ENCODE measurements at regions not wholly inside any gene's neighbourhood (a gene's known extent, or its start where the extent isn't known, plus 50 kb on each side); places are given as distances from the start of the nearest gene placed in this dataset.

GRCh38 chr6:4486568-4487315, 289.5 kb upstream of the CDYL start:
- TF ChIP-seq, protein P1, sequence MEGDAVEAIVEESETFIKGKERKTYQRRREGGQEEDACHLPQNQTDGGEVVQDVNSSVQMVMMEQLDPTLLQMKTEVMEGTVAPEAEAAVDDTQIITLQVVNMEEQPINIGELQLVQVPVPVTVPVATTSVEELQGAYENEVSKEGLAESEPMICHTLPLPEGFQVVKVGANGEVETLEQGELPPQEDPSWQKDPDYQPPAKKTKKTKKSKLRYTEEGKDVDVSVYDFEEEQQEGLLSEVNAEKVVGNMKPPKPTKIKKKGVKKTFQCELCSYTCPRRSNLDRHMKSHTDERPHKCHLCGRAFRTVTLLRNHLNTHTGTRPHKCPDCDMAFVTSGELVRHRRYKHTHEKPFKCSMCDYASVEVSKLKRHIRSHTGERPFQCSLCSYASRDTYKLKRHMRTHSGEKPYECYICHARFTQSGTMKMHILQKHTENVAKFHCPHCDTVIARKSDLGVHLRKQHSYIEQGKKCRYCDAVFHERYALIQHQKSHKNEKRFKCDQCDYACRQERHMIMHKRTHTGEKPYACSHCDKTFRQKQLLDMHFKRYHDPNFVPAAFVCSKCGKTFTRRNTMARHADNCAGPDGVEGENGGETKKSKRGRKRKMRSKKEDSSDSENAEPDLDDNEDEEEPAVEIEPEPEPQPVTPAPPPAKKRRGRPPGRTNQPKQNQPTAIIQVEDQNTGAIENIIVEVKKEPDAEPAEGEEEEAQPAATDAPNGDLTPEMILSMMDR (IDR thresholded peaks at IDR 0.05; ENCODE audit: low read depth, low read length) = no peak
- TF ChIP-seq EZH2phosphoT487 (IDR thresholded peaks at IDR 0.05; ENCODE audit: low read depth) = no peak
